Hematopoietic multipotent progenitor cell (in vitro differentiated cells): ENCODE measurements at regions not wholly inside any gene's neighbourhood (a gene's known extent, or its start where the extent isn't known, plus 50 kb on each side); places are given as distances from the start of the nearest gene placed in this dataset.
"Not testable (repeated sequence)": the region's sequence is repeated elsewhere in the genome, so short reads cannot be mapped to it uniquely, and the experiment has no call there.

Experiments
- DNase-seq, 3 donors: peaks; one replicate each; pipeline ENCODE4 v3.0.0-alpha.2; 2011 to 2015; ENCODE audit warnings: low read depth in 2 of 3, low spot score in 2 of 3

DNA sequence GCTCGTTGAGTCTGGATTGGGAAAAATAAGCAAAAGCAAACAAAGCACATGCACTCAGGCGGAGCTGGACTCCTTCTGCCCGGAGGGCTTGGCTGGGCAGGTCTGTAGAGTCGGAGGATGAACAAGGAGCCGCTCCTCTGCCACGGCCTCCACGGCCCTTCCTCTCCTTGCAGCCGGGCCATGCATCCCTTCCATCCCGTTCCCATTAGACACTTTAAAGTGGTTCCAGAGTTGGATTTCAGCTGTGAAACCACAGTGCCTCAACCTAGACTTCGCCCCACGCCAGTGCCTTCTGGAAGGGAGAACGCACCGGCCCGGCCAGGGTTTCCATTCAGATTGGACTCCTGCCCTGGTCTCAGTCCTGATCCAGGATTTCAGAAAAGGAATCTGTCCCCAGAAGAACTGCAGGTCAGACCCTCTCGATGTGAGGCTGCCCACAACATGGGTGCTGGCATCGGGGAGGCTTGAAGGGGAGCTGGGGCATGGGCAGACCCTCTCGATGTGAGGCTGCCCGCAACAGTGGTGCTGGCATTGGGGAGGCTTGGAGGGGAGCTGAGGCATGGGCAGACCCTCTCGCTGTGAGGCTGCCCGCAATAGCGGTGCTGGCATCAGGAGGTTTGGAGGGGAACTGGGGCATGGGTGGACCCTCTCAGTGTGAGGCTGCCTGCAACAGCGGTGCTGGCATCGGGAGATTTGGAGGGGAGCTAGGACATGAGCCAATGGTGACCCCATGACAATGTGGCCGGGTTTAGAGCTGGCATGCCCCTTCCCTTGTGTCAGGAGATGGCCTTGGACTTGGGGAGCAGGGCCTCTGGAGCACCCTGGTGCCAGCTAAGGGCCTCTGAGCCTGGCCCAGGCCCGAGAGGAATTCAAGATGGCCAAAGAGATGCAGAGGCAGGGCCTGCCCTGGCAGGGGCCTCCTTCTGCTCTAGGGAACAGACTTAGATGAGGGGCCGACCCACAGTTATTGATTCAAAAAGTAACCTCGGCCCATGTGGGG is 304.5 kb downstream of the NDUFA10 start:
- DNase-seq: no peak

DNA sequence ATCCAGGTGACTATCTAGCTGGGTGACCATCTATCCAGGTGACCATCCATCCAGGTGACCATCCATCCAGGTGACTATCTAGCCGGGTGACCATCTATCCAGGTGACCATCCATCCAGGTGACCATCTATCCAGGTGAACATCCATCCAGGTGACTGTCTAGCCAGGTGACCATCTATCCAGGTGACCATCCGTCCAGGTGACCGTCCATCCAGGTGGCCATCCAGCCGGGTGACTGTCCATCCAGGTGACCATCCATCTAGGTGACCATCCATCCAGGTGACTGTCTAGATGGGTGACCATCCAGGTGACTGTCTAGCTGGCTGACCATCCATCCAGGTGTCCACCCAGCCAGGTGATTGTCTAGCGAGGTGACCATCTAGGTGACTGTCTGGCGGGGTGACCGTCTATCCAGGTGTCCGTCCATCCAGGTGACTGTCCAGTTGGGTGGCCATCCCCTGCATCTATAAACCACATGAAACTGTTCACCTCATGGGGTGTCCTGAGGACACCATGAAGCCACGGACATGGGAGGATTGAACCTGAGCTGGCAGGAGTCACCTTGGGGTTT is 305.3 kb downstream of the NDUFA10 start:
- no peak for DNase-seq

DNA sequence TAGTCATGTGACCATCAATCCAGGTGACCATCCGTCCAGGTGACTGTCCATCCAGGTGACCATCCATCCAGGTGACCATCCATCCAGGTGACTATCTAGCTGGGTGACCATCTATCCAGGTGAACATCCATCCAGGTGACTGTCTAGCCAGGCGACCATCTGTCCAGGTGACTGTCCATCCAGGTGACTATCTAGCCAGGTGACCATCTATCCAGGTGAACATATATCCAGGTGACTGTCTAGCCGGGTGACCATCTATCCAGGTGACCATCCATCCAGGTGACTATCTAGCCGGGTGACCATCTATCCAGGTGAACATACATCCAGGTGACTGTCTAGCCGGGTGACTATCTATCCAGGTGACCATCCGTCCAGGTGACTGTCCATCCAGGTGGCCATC is 306.2 kb downstream of the NDUFA10 start:
- not testable (repeated sequence) for DNase-seq

DNA sequence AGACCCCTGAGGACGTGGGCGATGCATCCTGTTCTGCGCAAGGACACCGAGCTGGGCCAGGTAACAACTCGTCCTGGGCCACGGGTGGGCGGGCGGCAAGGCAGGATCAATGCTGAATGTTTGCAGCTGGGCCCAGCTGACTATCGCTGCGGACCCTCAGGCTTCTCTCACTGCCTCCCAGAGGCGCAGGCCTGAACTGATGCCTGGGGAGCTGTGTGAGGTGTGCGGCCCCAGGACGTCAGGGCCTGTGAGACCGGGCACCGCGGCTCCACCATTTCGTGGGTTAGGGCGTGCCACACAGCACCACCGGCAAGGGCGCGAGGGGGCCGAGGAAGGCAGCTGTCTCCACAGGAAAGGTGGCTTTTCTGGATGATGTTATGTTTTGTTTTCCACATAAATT is 307.4 kb downstream of the NDUFA10 start:
- DNase-seq: no peak

DNA sequence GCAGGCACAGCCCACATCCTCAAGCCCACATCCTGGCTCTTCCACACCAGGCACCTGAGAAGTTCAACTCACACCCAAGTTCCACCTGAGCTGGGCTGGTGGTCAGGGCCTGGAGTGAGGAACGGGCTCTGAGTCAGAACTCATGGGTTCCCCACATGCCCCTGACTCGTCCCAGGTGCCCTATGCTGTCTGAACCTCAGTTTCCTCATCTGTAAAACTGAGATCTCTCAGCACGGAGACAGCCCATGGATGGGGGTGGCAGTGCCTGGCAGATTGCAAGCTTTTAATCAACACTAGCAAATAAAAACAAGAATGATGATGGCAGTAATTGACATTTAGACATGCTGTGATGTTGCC is 307.8 kb downstream of the NDUFA10 start:
- DNase-seq: no peak

DNA sequence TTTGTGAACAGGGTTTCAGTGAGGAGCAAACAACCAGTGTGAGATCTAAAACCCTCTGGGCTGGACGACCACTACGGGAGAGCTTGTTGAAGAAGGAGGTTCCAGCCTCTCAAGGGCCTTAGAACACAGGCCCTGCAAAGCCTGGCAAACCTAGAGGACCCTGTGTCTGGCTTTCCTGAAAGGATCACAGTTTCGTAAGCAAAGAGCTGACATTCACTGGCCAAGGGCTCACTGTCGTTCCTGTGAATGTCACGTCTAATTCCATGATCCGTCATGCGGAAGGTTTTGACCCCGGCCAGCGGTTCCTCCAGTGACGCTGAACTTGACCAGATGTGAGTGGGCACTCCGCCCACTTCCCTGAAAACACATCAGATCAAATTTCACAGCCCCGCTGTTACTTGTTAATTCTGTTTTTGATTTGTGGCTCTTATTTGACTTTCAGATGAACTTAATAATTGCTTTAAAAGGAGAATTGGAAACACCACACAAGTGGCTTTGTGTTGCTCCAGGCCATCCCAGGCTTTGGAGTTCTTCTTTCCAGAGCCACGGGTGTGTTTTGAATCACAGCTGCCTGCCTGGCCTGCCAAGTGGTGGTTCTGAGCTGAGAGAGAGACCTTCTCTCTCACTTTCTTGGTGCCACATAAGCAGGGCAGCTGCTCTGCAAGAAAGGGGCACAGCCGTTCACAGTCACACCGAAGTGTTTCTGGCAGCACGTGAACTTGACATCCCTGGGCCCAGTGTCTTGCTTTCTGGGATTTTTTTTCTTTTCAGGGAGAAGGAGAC is 308.4 kb downstream of the NDUFA10 start:
- DNase-seq: no peak

DNA sequence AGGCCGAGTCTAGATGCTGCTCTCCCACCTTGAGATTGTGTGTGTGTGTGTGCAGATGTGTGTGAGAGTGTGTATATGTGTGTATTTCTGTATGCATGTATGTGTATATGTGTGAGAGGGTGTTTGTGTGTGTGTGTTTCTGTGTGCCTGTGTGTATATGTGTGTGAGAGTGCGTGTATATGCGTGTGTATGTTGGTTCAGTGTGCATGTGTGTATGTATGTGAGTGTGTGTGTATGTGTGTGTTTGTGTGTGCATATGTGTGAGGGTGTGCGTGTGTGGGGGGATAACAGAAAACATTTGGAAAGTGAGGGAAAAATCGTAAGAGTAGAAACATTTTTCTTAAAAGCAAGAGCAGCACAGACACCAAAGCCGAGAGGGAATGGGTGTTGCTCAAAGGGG is 309.1 kb downstream of the NDUFA10 start:
- DNase-seq: no peak

DNA sequence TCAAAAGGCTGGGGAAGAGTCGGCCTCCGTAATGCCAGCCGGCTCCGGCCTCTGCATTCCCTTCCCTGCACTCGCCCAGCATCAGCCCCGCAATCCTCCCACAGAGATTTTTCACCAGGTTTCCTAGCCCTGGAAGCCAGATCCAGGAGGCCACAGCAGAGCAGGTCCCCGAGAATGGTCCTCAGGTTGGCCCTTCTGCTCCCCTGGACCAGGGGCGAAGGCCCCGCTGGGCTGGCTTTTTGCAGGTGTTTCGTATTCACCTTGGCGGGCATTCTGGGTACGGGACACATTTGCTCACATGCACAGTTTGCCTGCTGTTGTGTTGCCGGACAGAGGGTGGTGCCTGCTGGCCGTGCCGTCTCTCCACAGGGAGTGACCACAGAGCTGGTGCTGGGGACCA is 309.5 kb downstream of the NDUFA10 start:
- DNase-seq: no peak

DNA sequence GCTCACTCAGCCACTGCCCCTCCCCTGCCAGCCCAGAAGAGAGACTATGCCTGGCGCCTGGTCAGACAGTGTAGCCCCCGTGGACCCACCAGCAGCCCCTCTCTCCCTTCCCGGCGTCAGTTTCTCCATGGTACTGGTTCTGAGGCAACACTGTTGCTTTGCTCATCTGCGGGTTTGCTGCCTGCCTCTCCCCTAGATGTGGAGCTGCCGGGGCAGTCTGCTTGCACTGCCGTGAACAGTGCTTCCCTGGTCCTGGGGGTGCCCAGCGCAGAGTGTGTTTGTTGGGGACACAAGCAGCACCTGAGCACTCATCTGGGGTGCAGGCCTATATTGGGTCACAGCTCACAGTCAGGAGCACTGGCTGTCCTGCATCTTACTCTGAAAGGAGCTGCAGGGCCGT is 309.9 kb downstream of the NDUFA10 start:
- no peak for DNase-seq

DNA sequence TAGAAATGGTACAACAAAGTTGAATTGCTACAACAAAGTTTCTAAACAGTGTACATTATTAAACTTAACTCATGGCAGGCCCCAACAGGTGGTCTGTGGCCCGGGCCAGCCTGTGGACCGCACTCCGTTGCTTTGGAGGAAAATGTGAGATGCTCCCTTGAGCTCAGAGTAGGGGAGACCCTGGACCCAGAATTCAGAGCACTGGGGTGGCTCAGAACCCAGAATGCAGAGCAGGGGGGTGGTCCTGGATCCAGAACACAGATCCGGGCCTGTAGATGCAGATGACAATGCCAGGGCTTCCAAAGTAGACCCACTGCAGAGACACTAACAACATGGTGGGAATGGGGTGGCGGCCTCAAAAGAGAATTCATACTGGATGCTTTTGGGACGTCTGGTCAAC is 311.0 kb downstream of the NDUFA10 start:
- DNase-seq: no peak

DNA sequence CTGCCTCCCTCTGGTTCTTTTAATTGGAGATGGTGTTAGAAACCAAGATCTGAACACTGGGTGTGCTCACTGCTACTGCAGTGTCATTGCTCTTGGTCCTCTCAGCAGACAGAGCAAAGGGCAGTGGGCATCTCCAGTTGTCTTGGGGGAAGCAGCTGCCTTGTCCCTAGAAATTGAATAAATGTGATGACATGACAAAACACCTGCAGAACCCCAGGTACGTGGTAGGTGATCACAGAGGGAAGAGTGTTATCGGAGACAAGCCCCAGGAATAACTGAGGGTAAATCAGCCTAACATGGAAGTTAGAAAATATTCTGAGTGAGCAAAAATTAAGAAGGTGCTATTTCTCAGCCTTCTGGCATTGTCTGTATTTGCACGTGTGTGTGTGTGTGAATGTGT is 311.9 kb upstream of the HDAC4 start:
- DNase-seq: no peak

DNA sequence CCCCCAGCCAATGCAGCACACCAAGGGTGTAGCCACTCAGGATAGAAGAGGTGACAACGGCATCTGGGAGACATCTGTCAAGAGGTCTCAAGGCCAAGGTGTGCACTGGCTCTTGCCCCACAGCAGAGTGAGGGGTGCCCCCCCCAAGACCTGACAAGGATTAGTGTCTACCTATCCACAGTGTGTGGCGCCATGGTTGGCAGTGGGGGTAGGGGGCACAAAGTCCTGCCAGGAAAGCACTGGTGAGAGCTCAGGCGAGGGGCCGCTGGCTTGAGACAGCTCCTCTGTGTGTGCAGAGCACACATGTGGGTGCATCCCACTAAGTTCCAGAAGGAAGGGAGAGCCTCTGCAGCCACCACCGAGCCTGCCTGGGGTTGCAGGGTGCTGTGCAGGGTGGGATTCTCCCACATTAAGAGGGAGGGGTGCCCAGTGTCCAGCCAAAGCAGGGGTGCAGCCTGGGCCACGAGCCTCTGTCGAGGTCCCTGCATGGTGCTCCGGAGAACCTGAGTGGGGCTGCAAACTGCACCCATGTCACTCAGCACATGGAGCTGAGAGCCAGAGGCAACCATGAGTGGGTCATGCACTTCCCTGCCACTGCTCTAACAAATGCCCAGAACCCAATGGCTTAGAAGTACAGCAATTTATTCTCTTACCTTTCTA is 311.2 kb upstream of the HDAC4 start:
- no peak for DNase-seq

DNA sequence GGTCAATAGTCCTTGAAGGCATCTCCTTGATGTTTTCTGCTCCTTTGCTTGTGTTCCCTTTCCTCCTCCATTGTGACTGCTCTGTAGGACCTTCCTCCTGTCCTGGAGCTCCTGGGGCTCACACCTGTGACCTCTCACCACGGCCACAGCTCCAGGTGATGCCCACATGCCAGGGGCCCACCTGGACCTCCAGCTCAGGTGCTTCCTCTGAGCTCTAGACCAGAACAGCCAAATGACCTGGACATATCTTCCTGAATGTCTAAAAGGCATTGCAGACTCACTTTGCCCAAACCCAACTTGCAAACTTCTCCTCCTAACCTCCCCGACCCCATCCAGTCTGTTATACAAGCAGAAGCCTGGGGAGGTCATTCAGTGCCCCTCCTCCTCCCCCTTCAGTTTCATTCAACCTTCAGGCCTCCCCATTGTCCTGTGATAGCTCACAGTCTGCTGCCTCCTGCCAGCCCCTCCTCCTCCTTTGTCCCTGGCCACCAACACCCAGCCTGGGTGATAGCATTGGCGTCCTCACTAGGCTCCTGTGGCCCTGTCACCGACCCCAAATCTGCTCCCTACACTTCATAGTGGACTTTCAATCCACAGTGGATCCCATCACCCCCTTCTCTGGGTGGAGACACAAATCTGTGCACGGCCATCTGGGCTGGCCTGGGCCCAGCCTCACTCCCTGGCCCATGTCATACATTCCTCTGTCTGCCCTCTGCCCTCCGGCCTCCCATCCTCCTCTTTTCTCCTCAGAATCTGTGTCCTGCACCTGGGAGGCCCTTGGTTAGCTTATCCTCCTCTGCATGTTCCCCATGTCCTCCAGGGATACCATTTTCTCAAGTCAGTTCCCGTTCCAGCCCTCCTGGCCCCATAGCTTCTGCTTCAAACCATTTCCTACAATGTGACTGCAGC is 310.4 kb upstream of the HDAC4 start:
- DNase-seq: no peak

DNA sequence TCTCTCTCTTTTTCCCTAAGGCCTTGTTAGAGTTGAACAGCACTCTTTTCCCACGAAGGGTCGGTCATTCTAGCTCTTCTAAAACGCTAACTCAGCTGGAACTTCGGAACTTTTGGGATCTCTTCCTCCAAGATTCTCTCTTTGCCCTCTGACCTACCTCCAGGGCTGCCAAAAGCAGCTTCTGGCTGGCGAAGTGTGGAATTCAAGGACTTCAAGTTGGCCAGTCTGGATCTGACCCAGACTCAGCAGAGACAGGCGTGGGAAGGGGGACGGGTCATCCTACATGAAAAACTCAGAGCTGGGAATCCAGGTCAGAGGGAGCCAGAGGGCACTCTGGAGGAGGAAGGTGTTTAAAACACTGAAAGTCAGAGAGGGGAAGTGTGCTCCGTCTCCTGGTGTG is 305.5 kb upstream of the HDAC4 start:
- no peak for DNase-seq

DNA sequence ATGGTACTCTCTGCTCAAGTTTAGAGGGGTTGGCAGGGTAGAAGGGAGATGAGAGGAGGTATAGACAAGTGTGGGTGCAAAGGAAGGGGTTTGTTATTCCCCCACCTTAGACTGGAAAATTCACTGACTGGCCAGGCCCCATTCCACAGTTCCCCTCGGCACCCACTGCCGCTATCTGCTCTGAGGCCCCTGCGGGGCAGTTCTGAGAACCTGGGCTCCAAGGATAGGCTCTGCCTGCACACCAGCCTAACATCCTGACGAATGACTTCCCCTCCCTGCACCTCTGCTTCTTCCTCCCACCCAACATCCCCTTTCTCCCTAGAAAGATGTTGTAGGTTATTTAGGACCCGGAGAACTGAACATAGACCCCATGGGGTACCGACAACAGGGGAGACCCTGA is 303.9 kb upstream of the HDAC4 start:
- DNase-seq: no peak

DNA sequence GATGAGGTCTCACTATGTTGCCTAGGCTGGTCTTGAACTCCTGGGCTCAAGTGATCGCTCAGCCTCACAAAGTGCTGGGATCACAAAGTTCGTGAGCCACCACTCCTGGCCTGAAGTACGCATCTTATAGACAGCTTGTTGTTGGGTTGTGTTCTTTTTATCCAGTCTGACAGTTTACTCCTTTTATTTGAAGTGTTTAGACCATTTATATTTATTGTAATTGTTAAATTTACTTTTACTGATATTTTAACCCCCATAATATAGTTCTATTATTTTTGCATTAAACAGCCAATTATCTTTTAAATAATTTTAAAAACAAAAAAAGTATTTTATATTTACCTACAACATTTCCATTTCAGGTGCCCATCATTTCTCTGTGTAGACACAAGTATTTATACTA is 303.0 kb upstream of the HDAC4 start:
- no peak for DNase-seq

DNA sequence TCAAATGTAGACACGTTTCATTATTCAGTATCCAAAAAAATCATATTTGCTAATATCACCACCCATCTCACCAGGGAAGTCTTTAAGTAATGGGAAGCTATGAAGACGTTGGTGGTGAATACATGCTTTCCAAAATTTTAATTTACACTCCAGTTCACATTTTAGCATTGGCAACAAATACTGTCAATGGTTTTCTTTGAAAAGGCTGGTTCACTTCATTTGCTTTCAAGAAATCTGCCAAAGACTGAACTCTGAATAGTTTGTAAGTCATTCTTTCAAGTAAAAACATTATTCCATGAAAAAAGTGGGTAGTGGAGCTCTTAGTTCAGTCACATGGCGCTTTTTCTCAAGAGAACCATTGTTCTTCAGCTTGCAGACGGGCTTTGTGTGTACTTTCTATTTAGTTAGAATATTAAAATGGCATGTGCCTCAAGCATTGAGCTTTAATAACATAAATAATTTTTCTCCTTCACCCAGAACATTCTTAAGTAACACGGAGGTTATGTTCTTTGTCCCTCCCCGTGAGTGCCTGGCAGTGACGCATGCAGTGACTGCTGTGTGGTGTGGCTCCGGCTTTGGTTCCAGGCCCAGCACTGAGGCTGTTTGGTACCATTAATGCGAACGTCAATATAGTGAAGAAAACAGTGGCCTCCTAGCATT is 300.0 kb upstream of the HDAC4 start:
- DNase-seq: no peak

DNA sequence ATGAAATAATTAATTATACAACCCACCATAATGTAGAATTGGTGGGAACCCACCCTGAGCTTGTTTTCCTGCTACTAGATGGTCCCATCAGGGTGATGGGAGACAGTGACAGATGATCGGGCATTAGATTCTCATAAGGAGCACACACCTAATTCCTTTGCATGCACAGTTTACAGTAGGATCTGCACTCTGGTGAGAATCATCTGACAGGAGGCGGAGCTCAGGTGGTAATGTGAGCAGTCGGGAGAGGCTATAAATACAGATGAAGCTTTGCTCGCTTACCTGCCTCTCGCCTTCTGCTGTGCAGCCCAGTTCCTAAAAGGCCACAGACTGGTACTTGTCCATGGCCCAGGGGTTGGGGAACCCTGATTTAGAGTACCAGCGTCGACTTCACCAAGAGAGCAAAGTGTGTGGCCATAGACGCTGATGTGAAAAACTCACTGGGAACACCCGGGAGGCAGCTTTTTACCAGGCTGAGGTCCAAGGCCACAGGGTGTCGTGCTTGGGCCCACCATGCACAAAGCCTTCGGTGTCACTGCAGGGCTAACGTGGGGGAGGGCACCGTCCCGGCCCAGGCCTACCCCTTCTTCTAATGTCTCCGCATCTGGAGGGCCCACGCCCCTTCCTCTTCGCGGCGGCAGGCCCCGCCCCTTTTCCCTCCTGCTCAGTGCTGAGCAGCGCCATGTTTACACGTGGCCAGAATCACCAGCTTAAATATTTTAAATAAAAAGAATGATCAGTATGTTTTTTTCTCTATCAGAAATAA is 296.8 kb upstream of the HDAC4 start:
- no peak for DNase-seq
